SK-MEL-5 (cell line): ENCODE measurements at regions not wholly inside any gene's neighbourhood (a gene's known extent, or its start where the extent isn't known, plus 50 kb on each side); places are given as distances from the start of the nearest gene placed in this dataset.

Source experiments
- DNase-seq: peaks from one replicate; pipeline ENCODE4 v3.0.0-alpha.2; 2016; ENCODE audit warnings: low read depth, low spot score
- in situ Hi-C: cut with HindIII; loops from 2 replicates; pipeline ENCODE4 v1.10.0; 2016; ENCODE audit warnings: low sequenced_read_pairs, high pct_unique_total_duplicates, low pct_unique_long_range_greater_than_20kb

- in situ Hi-C loops: no loop called here
- DNase-seq: no peak
Observed at GRCh38 chr1:198472997-198473396, 67.5 kb downstream of the ATP6V1G3 start.

DNA sequence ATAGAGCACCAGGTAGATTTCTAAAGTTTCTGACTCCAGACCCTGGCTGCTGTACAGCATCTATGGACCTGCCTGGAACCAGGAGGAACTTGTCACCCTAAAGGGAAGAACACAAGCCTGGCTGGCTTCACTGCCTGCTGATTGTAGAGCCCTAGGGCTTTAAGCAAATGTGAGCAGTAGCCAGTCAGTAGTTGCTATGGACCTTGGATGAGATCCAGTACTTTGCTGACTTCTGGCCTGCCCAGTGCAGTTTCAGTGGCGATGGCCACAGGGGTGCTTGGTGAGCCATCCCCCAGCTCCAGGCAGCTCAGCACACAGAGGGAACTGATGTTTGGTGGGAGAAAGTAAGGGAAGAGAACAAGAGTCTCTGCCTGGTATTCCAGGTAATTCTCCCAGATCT lies 68.4 kb downstream of the ATP6V1G3 start:
- in situ Hi-C loops: no loop called here

GRCh38 chr1:198467907-198468306 lies 72.6 kb downstream of the ATP6V1G3 start:
- in situ Hi-C loops: no loop called here
- DNase-seq: no peak

More for the DNA sequence above, 68.4 kb downstream of the ATP6V1G3 start:
- no peak for DNase-seq

GRCh38 chr1:198467342-198467741 lies 73.1 kb downstream of the ATP6V1G3 start:
- in situ Hi-C loops: no loop called here
- DNase-seq: no peak

GRCh38 chr1:198465201-198466144 lies 75.0 kb downstream of the ATP6V1G3 start:
- peak; percentile 62 for DNase-seq
- in situ Hi-C loops: no loop called here

DNA sequence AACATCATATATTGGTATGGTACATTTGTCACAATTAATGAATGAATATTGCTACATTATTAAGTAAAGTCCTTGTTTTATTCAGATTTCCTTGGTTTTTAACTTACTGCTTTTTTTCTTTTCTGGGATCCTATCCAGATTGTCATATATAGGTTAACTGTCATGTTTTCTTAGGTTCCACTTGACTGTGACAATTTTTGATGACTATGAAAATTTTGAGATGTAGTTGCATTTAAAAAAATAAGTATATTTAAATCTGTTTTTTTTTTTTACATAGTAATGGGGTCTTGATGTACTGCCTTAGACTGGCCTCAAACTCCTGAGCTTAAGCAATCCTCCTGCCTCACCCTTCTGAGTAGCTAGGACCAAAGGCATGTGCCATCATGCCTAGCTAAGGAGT lies 76.8 kb downstream of the ATP6V1G3 start:
- in situ Hi-C loops: no loop called here
- no peak for DNase-seq

DNA sequence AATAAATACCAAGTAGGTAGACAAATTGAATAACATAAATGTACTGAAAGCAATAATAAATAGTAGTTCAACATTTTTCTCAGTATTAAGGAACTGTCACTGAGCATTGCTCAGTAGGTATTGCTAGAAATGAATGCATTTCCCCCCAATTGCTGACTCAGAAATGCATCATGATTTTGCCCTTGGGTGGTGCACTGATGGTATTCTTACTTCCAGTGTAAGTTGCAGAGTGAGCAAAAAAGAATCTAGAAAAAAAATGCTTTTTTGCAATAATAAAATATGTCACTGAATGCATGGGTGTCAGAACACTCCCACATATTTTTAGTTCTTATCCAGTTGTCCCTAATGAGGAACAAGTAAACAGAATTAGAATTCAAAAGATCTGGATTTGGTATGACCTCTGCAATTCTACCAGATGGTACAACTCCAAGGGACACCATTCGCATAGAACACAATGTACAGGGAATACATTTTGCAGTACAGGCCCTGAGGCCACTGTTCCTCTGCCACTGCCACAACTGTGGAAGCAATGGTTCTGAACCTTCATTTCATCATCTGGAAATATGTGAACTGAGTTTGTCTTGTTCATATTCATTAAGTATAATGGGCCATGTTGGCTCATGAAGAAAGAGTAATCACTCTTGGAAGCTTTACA lies 78.0 kb downstream of the ATP6V1G3 start:
- in situ Hi-C loops: no loop called here
- DNase-seq: no peak

GRCh38 chr1:198455966-198456365 lies 84.5 kb downstream of the ATP6V1G3 start:
- in situ Hi-C loops: no loop called here
- no peak for DNase-seq

DNA sequence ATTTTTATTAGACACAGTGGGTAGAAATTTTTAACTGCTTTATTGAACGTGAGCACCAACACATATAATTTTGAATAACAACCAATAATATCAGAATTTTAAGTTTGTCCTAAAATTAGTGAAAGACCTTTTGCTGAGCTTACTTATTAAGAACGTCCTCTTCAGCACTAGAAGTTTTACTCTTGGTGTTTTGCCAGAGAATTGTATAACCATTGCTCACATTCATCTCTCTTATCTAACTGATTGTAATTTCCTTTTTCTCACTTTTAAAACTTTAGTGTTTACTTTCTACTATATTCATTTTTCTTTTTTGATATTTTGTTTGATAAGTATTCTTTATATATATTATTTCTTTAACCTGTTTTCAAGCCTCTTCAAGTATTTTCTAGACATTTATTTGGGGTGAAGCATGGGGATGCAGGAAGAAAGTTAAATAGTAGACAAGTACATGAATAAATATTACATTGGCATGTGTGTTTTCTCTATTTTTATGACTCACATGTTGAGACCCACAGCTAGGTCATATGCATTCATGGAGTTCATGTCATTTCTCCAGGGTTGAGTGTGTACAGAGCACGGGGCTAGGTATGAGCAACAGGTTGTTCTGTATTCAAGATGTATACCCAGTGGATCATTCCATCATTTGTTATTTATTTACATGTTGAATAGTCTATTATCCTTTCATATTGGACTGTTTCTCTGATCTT lies 90.6 kb downstream of the ATP6V1G3 start:
- no peak for DNase-seq
- in situ Hi-C loops: no loop called here

DNA sequence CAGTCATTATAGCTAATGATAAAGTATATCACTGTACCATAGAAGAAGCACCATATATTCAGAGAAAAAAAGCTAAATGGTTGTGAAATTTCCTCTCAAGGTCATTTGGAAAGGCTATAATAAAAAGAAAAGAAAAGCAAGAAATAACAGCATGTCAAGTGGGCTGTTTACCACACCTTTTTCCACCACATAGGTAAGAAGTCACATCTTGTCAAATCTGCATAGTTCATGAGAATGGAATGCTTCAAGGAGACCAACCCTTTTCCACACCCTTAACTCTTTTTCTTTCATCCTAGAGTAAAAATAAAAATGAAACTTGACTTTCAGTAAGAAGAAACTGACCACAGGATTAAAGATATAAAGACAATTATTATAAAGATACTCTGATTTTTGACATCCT lies 91.2 kb downstream of the ATP6V1G3 start:
- no peak for DNase-seq
- in situ Hi-C loops: no loop called here

- in situ Hi-C loops: no loop called here
Observed at GRCh38 chr1:198447468-198447867, 93.0 kb downstream of the ATP6V1G3 start.

DNA sequence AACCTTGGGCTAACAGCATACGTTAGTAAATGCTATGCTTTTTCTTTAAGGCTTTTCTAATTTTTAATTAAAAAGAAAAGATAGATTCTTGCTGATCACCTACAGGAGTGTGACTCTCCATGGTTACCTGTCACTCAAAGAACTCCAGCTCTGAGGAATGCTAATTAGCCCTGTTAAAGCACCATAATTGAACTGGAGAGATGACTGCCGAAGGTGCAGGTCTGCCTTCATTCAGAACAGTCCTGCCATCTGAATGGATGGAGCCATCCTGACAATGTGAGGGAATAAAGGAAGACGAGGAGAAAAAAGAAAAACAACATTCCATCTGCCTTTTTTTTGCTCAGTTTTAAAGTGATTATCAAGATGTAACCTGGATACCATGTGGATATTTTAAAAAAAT lies 94.6 kb downstream of the ATP6V1G3 start:
- DNase-seq: no peak
- in situ Hi-C loops: no loop called here

More at GRCh38 chr1:198447468-198447867, 93.0 kb downstream of the ATP6V1G3 start:
- no peak for DNase-seq

- DNase-seq: no peak
Observed at GRCh38 chr1:198444792-198445191, 95.7 kb downstream of the ATP6V1G3 start.

GRCh38 chr1:198443365-198444233 lies 96.9 kb downstream of the ATP6V1G3 start:
- DNase-seq: no peak
- in situ Hi-C loops: no loop called here

More at GRCh38 chr1:198444792-198445191, 95.7 kb downstream of the ATP6V1G3 start:
- in situ Hi-C loops: no loop called here

DNA sequence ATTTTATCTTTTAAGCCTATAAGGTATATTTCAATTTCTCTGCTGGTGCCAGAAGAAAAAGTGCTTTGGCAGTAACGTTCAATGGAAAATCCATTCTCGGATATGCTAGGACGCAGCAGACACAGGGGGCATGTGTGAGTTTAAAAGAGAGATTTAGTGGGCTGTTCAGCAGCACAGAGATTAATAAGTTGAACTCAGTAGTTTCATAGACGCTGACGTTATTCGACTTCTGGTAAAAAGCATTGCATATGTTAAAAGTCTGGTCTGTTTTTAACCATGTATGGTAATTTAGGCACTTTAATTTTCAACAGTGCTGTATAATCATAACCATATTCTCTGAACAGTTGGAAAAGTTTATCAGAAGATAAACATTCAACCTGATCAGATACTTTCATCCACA lies 99.6 kb downstream of the ATP6V1G3 start:
- in situ Hi-C loops: no loop called here
- no peak for DNase-seq

GRCh38 chr1:198437332-198437731 lies 103.1 kb downstream of the ATP6V1G3 start:
- in situ Hi-C loops: no loop called here
- DNase-seq: no peak

- in situ Hi-C loops: no loop called here
- no peak for DNase-seq
Observed at GRCh38 chr1:198436276-198436675, 104.2 kb downstream of the ATP6V1G3 start.
